A673 (cell line): ENCODE measurements at regions not wholly inside any gene's neighbourhood (a gene's known extent, or its start where the extent isn't known, plus 50 kb on each side); places are given as distances from the start of the nearest gene placed in this dataset.

Experiments
- BruUV-seq: library from RNA; stranded (reverse); fragments of 400-500 nt; replicated peaks from 2 replicates; lab custom pipeline; 2021; lab: Mats Ljungman, UMichigan
- CTCF ChIA-PET: fragments of 300-600 bp; sonication (Branson Sonifier 250); formaldehyde crosslinking; loops from one replicate; lab custom pipeline; 2022; ENCODE audit warnings: antibody characterized with exemption; lab: Charles Lee
- POLR2A ChIA-PET: fragments of 300-600 bp; sonication (Branson Sonifier 250); formaldehyde crosslinking; loops from one replicate; lab custom pipeline; 2022; ENCODE audit warnings: antibody characterized with exemption; ENCODE audit not compliant: low non-redundant PET; lab: Charles Lee
- DNase-seq: peaks from one replicate; pipeline ENCODE4 v3.0.0-alpha.2; 2015; ENCODE audit warnings: low spot score
- H3K27ac ChIP-seq: fragments of 200-600 bp; sonication (generic); 2 replicates; pipeline ENCODE4 v1.5.1; 2016; ENCODE audit warnings: mixed run types, low read depth, mild to moderate bottlenecking, mixed read lengths, antibody characterized with exemption, low read length; ENCODE audit not compliant: poor library complexity, severe bottlenecking
- H3K27me3 ChIP-seq: fragments of 200-600 bp; sonication (generic); replicated peaks from 2 replicates; pipeline ENCODE4 v1.6.1; 2017; ENCODE audit warnings: mixed run types, low read depth, mild to moderate bottlenecking, mixed read lengths, antibody characterized with exemption, low read length; ENCODE audit not compliant: insufficient read depth, poor library complexity
- H3K36me3 ChIP-seq: fragments of 200-600 bp; sonication (generic); 2 replicates; pipeline ENCODE4 v1.6.1; 2016; ENCODE audit warnings: mixed run types, mild to moderate bottlenecking, mixed read lengths, antibody characterized with exemption, low read length; ENCODE audit not compliant: insufficient read depth, poor library complexity, severe bottlenecking
- H3K4me1 ChIP-seq: fragments of 200-600 bp; sonication (generic); 2 replicates; pipeline ENCODE4 v1.6.1; 2017; ENCODE audit warnings: mixed run types, mild to moderate bottlenecking, mixed read lengths, antibody characterized with exemption, low read length; ENCODE audit not compliant: insufficient read depth, poor library complexity, severe bottlenecking
- H3K4me3 ChIP-seq: fragments of 200-600 bp; sonication (generic); 2 replicates; pipeline ENCODE4 v1.5.1; 2016; ENCODE audit warnings: low read depth, mixed run types, mild to moderate bottlenecking, mixed read lengths, low read length; ENCODE audit not compliant: poor library complexity, severe bottlenecking
- H3K9me3 ChIP-seq: fragments of 200-600 bp; sonication (generic); 2 replicates; pipeline ENCODE4 v1.6.1; 2016; ENCODE audit warnings: mixed run types, low read depth, mild to moderate bottlenecking, mixed read lengths, antibody characterized with exemption, low read length; ENCODE audit not compliant: poor library complexity, severe bottlenecking
- CTCF ChIP-seq: fragments of 300-800, 200-600 bp; sonication (generic); conservative IDR thresholded peaks from 2 replicates; pipeline ENCODE4 v1.5.1; 2017; ENCODE audit warnings: low read depth, mild to moderate bottlenecking, antibody characterized with exemption, low read length, moderate library complexity, mixed read lengths
- EZH2 ChIP-seq: fragments of 200-600 bp; sonication (generic); IDR thresholded peaks from 2 replicates; pipeline ENCODE4 v1.6.1; 2017; ENCODE audit warnings: borderline replicate concordance, low read depth, mild to moderate bottlenecking, mixed read lengths, antibody characterized with exemption, low read length; ENCODE audit not compliant: poor library complexity, severe bottlenecking
- intact Hi-C: fragments of 100-400 bp; cut with micrococcal nuclease; formaldehyde crosslinking; loops from one replicate; pipeline ENCODE4 v1.10.0; 2022; ENCODE audit not compliant: unreplicated experiment

DNA sequence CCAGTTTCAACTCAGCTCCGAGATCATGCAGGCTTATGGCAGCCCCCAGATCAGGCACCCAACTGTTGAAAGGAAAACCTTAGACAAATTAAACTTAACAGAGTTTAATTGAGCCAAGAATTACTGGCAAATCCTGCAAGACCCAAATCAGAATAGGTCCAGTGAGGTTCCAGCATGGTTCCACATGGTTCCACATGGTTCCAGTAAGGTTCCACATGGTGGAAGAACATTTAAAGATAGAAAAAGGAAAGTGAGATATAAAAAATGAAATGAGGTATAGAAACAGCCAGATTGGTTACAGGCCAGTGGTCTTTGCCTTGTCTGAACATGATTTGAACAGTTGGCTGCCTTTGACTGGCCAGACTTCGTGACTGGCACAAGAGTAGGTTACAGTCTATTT, 288.8 kb upstream of the LRRC7 start:
- no peak overlapping the region for H3K27ac ChIP-seq
- ChIA-PET POLR2A (no interaction called here), CTCF (no interaction called here)
- H3K4me3 ChIP-seq, result no peak overlapping the region
- no peaks in the 10 kb centered on the region for H3K9me3 ChIP-seq
- DNase-seq, result no peak
- no peaks in the 10 kb centered on the region for H3K4me1 ChIP-seq
- no peaks in the 10 kb centered on the region for H3K36me3 ChIP-seq
- BruUV-seq, result no TSS peak
- intact Hi-C loops, result no loop called here
- no peak for TF ChIP-seq EZH2
- H3K27me3 ChIP-seq, result peaks cover 2% of the 10 kb centered on the region

DNA sequence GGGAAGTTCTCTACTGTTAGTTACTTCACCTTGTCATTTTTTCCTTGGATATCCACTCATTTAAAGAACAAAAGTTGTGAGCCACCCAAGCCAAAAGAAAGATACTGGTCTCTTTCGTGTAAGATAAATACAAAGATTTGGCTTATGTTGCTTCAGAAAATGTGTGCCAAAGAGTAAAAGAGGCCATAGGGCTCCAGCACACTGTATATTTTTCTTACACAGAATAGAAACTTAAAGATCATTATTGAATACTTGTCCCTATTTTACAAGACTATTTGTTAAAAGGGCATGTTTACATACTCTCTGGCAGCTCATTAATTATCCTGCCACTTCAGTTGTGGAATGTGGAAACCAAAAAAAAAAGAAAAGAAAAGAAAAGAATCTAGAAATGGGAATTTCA, 284.2 kb upstream of the LRRC7 start:
- DNase-seq, result no peak
- Histone ChIP-seq H3K9me3 (no peaks in the 10 kb centered on the region), H3K27me3 (no peaks in the 10 kb centered on the region), H3K4me1 (no peaks in the 10 kb centered on the region), H3K36me3 (no peaks in the 10 kb centered on the region), H3K27ac (no peak overlapping the region), H3K4me3 (no peak overlapping the region)
- no TSS peak for BruUV-seq
- intact Hi-C loops, result no loop called here
- TF ChIP-seq EZH2, result no peak
- ChIA-PET CTCF (no interaction called here), POLR2A (no interaction called here)

- Histone ChIP-seq H3K36me3 (no peaks in the 10 kb centered on the region), H3K4me1 (no peaks in the 10 kb centered on the region), H3K9me3 (no peaks in the 10 kb centered on the region), H3K27me3 (no peaks in the 10 kb centered on the region), H3K27ac (no peak overlapping the region), H3K4me3 (no peak overlapping the region)
- no peak for DNase-seq
- TF ChIP-seq CTCF, result no peak
- no peak for TF ChIP-seq EZH2
- ChIA-PET POLR2A (no interaction called here), CTCF (no interaction called here)
- intact Hi-C loops, result no loop called here
- BruUV-seq, result no TSS peak
Measured at GRCh38 chr1:69284508-69284907, 283.2 kb upstream of the LRRC7 start.

GRCh38 chr1:69288416-69288815, 279.3 kb upstream of the LRRC7 start:
- BruUV-seq, result no TSS peak
- no peaks in the 10 kb centered on the region for H3K4me1 ChIP-seq
- TF ChIP-seq EZH2 (no peak), CTCF (no peak)
- no peaks in the 10 kb centered on the region for H3K9me3 ChIP-seq
- intact Hi-C loops, result no loop called here
- no peaks in the 10 kb centered on the region for H3K27me3 ChIP-seq
- no peaks in the 10 kb centered on the region for H3K36me3 ChIP-seq
- CTCF ChIA-PET, result no interaction called here
- POLR2A ChIA-PET, result no interaction called here
- DNase-seq, result no peak
- H3K27ac ChIP-seq, result no peak overlapping the region
- no peak overlapping the region for H3K4me3 ChIP-seq
